SK-N-SH treated with all-trans-retinoic acid at 6 μM for 48 hours (cell line): ENCODE measurements at regions not wholly inside any gene's neighbourhood (a gene's known extent, or its start where the extent isn't known, plus 50 kb on each side); places are given as distances from the start of the nearest gene placed in this dataset.

Experiments
- ATAC-seq: fragments of 200-7000 bp; cut with Tn5 transposase; 3 replicates; pipeline ENCODE4 v1.9.1; 2020; ENCODE audit warnings: mild to moderate bottlenecking, moderate library complexity
- ARNTL ChIP-seq: fragments of 450-650 bp; formaldehyde crosslinking; IDR thresholded peaks from 2 replicates; pipeline ENCODE4 v1.5.0; 2020; ENCODE audit warnings: low read depth, mild to moderate bottlenecking, moderate library complexity, borderline replicate concordance
- BACH2 ChIP-seq: fragments of 250-450 bp; sonication (Bioruptor Pico); IDR thresholded peaks from 2 replicates; pipeline ENCODE4 v1.9.0; 2021; ENCODE audit warnings: mild to moderate bottlenecking, borderline replicate concordance
- CREB5 ChIP-seq: fragments of 250-450 bp; sonication (Bioruptor Pico); IDR thresholded peaks from 2 replicates; pipeline ENCODE4 v1.5.1; 2020; ENCODE audit warnings: low read depth, mild to moderate bottlenecking, moderate library complexity
- CSDC2 ChIP-seq: fragments of 250-450 bp; sonication (Bioruptor Pico); IDR thresholded peaks from 2 replicates; pipeline ENCODE4 v1.5.0; 2020; ENCODE audit warnings: mild to moderate bottlenecking, moderate library complexity
- CSRNP3 ChIP-seq: fragments of 250-450 bp; sonication (Bioruptor Pico); IDR thresholded peaks from 2 replicates; pipeline ENCODE4 v1.5.1; 2021; ENCODE audit warnings: mild to moderate bottlenecking, moderate library complexity
- ESRRG ChIP-seq: fragments of 250-450 bp; sonication (Bioruptor Pico); IDR thresholded peaks from 2 replicates; pipeline ENCODE4 v1.6.1; 2021; ENCODE audit warnings: mild to moderate bottlenecking
- ISL1 ChIP-seq: fragments of 250-450 bp; sonication (Bioruptor Pico); IDR thresholded peaks from 2 replicates; pipeline ENCODE4 v2.1.2; 2022; ENCODE audit warnings: mild to moderate bottlenecking, moderate library complexity
- OSR1 ChIP-seq: fragments of 250-450 bp; sonication (Bioruptor Pico); IDR thresholded peaks from 2 replicates; pipeline ENCODE4 v1.8.0; 2022; ENCODE audit warnings: moderate library complexity, mild to moderate bottlenecking, inconsistent platforms
- PATZ1 ChIP-seq: fragments of 250-450 bp; sonication (Bioruptor Pico); IDR thresholded peaks from 2 replicates; pipeline ENCODE4 v1.8.0; 2020; ENCODE audit warnings: mild to moderate bottlenecking, moderate library complexity, borderline replicate concordance
- POU6F1 ChIP-seq: fragments of 250-450 bp; sonication (Bioruptor Pico); IDR thresholded peaks from 2 replicates; pipeline ENCODE4 v1.8.0; 2021; ENCODE audit warnings: low read depth, mild to moderate bottlenecking, moderate library complexity, borderline replicate concordance
- PPARA ChIP-seq: fragments of 250-450 bp; sonication (Bioruptor Pico); IDR thresholded peaks from 2 replicates; pipeline ENCODE4 v1.5.0; 2020; ENCODE audit warnings: mild to moderate bottlenecking, borderline replicate concordance
- SNAI2 ChIP-seq: fragments of 250-450 bp; sonication (Bioruptor Pico); IDR thresholded peaks from 2 replicates; pipeline ENCODE4 v1.5.0; 2020; ENCODE audit warnings: mild to moderate bottlenecking, moderate library complexity
- TCF4 ChIP-seq: fragments of 250-450 bp; sonication (Bioruptor Pico); IDR thresholded peaks from 2 replicates; pipeline ENCODE4 v1.8.0; 2021; ENCODE audit warnings: mild to moderate bottlenecking, moderate library complexity, borderline replicate concordance
- TOX ChIP-seq: fragments of 250-450 bp; sonication (Bioruptor Pico); IDR thresholded peaks from 2 replicates; pipeline ENCODE4 v1.8.0; 2021; ENCODE audit warnings: mild to moderate bottlenecking, moderate library complexity, borderline replicate concordance
- TSHZ2 ChIP-seq: fragments of 250-450 bp; sonication (Bioruptor Pico); IDR thresholded peaks from 2 replicates; pipeline ENCODE4 v1.5.0; 2020; ENCODE audit warnings: mild to moderate bottlenecking, moderate library complexity
- ZC3H10 ChIP-seq: fragments of 250-450 bp; sonication (Bioruptor Pico); IDR thresholded peaks from 2 replicates; pipeline ENCODE4 v1.5.1; 2021; ENCODE audit warnings: mild to moderate bottlenecking, moderate library complexity
- ZFP3 ChIP-seq: fragments of 250-450 bp; sonication (Bioruptor Pico); IDR thresholded peaks from 2 replicates; pipeline ENCODE4 v1.5.0; 2020; ENCODE audit warnings: mild to moderate bottlenecking, moderate library complexity
- ZFP30 ChIP-seq: fragments of 450-650 bp; formaldehyde crosslinking; IDR thresholded peaks from 2 replicates; pipeline ENCODE4 v1.5.0; 2022; ENCODE audit warnings: mild to moderate bottlenecking, moderate library complexity
- ZNF565 ChIP-seq: fragments of 450-650 bp; formaldehyde crosslinking; conservative IDR thresholded peaks from 2 replicates; pipeline ENCODE4 v1.5.0; 2020; ENCODE audit warnings: low read depth, mild to moderate bottlenecking, moderate library complexity
- ZNF70 ChIP-seq: fragments of 450-650 bp; formaldehyde crosslinking; IDR thresholded peaks from 2 replicates; pipeline ENCODE4 v1.5.0; 2020; ENCODE audit warnings: mild to moderate bottlenecking, moderate library complexity
- ZNF8 ChIP-seq: fragments of 450-650 bp; formaldehyde crosslinking; IDR thresholded peaks from 2 replicates; pipeline ENCODE4 v1.5.0; 2020; ENCODE audit warnings: mild to moderate bottlenecking, moderate library complexity

- TF ChIP-seq BACH2 (CRISPR knock-in tag) (no peak), ZFP3 (no peak), ARNTL (no peak), TOX (no peak), PPARA (no peak), ZNF70 (CRISPR knock-in tag) (no peak), ZFP30 (CRISPR knock-in tag) (no peak), SNAI2 (no peak), CSRNP3 (CRISPR knock-in tag) (no peak), CREB5 (CRISPR knock-in tag) (no peak), TCF4 (no peak), TSHZ2 (CRISPR knock-in tag) (no peak), ESRRG (CRISPR knock-in tag) (no peak), ISL1 (CRISPR knock-in tag) (no peak), CSDC2 (CRISPR knock-in tag) (no peak), ZNF565 (CRISPR knock-in tag) (no peak)
- ATAC-seq = no peak
These were observed 114.8 kb upstream of the MIR17HG start for GRCh38 chr13:91232716-91233115.

- TF ChIP-seq CSDC2 (CRISPR knock-in tag) (no peak), ISL1 (CRISPR knock-in tag) (peak; percentile 37; the same call in 1 of the 2 replicates), TCF4 (0 out of 2 replicates have a peak, but pooled peaks have one; percentile 10)
- no peak for ATAC-seq
These were observed 114.2 kb upstream of the MIR17HG start for GRCh38 chr13:91233291-91233690.

- TF ChIP-seq OSR1 (CRISPR knock-in tag) (no peak), ARNTL (no peak), POU6F1 (no peak), CSDC2 (CRISPR knock-in tag) (no peak), ZNF565 (CRISPR knock-in tag) (no peak), ZC3H10 (CRISPR knock-in tag) (no peak), ZNF70 (CRISPR knock-in tag) (no peak), PPARA (no peak), ZFP30 (CRISPR knock-in tag) (no peak), ZNF8 (no peak), ZFP3 (no peak), CREB5 (CRISPR knock-in tag) (no peak), BACH2 (CRISPR knock-in tag) (no peak), PATZ1 (no peak)
- no peak for ATAC-seq
These were observed 111.3 kb upstream of the MIR17HG start for GRCh38 chr13:91236182-91236581.
